A204.1 (cell line): ENCODE measurements at regions not wholly inside any gene's neighbourhood (a gene's known extent, or its start where the extent isn't known, plus 50 kb on each side); places are given as distances from the start of the nearest gene placed in this dataset.

Experiments
- FAIRE-seq: peaks from 2 replicates; lab custom pipeline; 2012; peaks lifted over from hg19 to GRCh38; lab: Jason Lieb, UNC

GRCh38 chr15:39427705-39428104, 153.2 kb upstream of the THBS1 start:
- FAIRE-seq = no peak

- FAIRE-seq = no peak
These were observed 151.0 kb upstream of the THBS1 start for GRCh38 chr15:39429898-39430357.

GRCh38 chr15:39430389-39430788, 150.5 kb upstream of the THBS1 start:
- no peak for FAIRE-seq

- no peak for FAIRE-seq
These were observed 149.5 kb upstream of the THBS1 start for GRCh38 chr15:39431376-39431775.

- FAIRE-seq = no peak
These were observed 148.9 kb upstream of the THBS1 start for GRCh38 chr15:39432026-39432425.

GRCh38 chr15:39432912-39433348, 147.9 kb upstream of the THBS1 start:
- no peak for FAIRE-seq

- FAIRE-seq = no peak
These were observed 147.5 kb upstream of the THBS1 start for GRCh38 chr15:39433376-39433775.

- no peak for FAIRE-seq
These were observed 146.7 kb upstream of the THBS1 start for GRCh38 chr15:39434163-39434562.

GRCh38 chr15:39434751-39435238, 146.1 kb upstream of the THBS1 start:
- FAIRE-seq = no peak

- no peak for FAIRE-seq
These were observed 145.6 kb upstream of the THBS1 start for GRCh38 chr15:39435244-39435643.

GRCh38 chr15:39438260-39438659, 142.6 kb upstream of the THBS1 start:
- FAIRE-seq = no peak

- no peak for FAIRE-seq
These were observed 141.9 kb upstream of the THBS1 start for GRCh38 chr15:39438799-39439592.

- no peak for FAIRE-seq
These were observed 138.0 kb upstream of the THBS1 start for GRCh38 chr15:39442898-39443297.

GRCh38 chr15:39443659-39444219, 137.1 kb upstream of the THBS1 start:
- no peak for FAIRE-seq

- no peak for FAIRE-seq
These were observed 136.0 kb upstream of the THBS1 start for GRCh38 chr15:39444735-39445470.

GRCh38 chr15:39445931-39446330, 134.9 kb upstream of the THBS1 start:
- no peak for FAIRE-seq

GRCh38 chr15:39447346-39447745, 133.5 kb upstream of the THBS1 start:
- no peak for FAIRE-seq

- no peak for FAIRE-seq
These were observed 133.0 kb upstream of the THBS1 start for GRCh38 chr15:39447881-39448280.

- no peak for FAIRE-seq
These were observed 132.5 kb upstream of the THBS1 start for GRCh38 chr15:39448409-39448808.

GRCh38 chr15:39451121-39451688, 129.7 kb upstream of the THBS1 start:
- no peak for FAIRE-seq

GRCh38 chr15:39451871-39452270, 129.0 kb upstream of the THBS1 start:
- FAIRE-seq = no peak

- FAIRE-seq = no peak
These were observed 127.3 kb upstream of the THBS1 start for GRCh38 chr15:39453620-39454019.
